GM19467 (cell line): ENCODE measurements at regions not wholly inside any gene's neighbourhood (a gene's known extent, or its start where the extent isn't known, plus 50 kb on each side); places are given as distances from the start of the nearest gene placed in this dataset.
A peak's percentile ranks its signal among the peaks of the same experiment; 100 is the strongest.

ENCODE experiments used
- ATAC-seq: cut with Tn5 transposase; IDR thresholded peaks from one replicate; pipeline ENCODE4 v1.9.1; 2021; ENCODE audit warnings: mild to moderate bottlenecking, moderate library complexity; ENCODE audit not compliant: unreplicated experiment

DNA sequence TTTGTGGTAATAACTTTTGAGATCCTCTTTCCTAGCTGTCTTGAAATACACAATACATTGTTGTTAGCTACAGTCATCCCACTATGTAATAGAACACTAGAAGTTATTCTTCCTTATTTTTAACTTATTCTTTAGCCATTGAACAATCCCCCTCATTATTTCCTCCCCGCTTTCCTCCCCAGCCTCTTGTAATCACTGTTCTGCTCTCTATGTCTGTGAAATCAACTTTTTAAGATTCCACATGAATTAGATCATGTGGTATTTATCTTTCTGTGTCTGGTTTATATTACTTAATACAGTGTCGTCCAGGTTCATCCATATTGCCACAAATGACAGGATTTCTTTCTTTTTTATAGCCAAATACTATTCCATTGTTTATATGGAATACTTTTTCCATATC is 72.9 kb downstream of the SLC10A2 start:
- no peak for ATAC-seq

DNA sequence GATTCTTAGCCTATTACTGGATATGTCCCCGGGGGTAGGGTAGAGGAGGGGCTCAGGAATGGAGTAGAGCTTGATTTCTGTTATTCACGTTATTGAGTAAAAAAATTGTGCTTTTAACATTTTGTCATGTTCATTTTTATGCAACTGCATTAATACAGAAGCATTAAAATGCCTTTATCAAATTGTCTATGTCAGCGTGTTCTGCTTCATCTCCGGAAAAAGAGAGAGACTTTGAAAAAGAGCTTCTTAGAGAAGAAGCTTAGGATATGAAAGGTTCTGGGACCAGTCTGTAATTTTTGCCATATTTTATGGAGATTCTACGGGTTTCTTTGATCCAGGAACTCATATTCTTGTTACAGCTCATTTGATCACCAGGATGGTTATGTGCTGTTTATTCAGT is 82.0 kb downstream of the SLC10A2 start:
- no peak for ATAC-seq

DNA sequence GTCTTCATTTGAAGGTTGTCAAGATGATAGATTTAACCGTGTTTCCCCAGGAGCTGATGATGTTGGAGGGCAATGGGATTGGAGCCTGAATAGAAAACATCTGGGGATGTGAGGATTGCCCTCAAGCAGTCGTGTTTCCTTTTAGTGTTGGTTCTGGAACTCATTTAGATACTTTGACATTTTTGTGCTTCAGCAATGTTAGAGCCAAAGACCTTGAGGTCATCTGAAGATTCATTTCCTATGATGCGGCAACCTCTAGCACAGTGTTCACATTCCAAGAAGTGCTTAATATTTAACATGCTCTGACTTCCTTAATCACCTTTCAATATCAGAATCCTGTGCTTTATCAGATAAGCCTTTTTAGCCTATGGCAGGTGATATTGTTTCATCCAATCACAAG is 82.7 kb downstream of the SLC10A2 start:
- ATAC-seq: no peak

DNA sequence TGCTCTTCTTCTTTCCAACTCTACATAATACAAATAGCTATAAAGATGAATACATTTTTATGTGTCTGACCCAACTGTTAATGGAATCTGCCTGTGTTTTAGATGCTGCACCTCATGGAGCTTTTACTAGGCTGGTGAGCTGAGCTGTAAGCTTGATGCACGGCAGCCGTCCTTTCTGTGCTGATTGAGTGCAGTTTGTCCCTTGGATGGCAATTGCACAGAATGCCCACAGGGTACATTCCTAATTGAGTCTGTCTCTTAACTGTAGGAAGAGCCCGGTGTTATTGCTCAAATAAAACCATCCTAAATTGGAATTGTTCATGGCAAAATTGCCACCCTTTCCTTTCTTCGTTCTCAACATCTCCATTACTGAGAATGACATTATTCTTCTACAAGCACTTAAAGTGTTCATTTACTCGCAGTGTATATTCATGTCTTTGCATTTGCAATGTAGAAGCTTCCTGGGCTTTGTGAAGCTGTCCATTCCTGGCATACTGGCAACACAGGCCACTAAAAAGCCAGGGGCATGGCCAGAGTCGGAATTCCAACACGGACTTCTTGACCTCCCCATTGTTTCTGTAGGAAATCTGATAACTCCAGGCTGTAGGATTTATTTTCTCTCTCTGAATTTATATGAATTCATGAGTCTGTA is 85.8 kb downstream of the SLC10A2 start:
- ATAC-seq: no peak

DNA sequence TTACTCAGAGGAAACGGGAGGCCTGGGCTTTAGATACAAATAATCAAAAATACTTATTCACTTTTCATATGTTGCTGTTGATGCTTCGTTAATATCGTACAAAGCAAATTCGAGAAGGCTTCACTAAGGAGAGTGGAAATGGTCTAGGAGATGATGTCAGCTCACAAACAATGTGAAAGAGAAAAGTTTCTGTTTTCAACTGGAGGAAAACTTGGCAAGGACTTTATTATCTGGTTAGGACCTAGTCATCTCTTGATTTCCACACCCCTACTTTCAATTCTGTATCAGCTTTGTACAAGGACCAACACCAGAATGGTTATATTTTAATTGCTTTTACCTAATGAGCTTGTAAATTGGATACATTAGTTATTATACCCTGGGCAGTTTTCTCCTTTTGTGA is 88.0 kb downstream of the SLC10A2 start:
- no peak for ATAC-seq

DNA sequence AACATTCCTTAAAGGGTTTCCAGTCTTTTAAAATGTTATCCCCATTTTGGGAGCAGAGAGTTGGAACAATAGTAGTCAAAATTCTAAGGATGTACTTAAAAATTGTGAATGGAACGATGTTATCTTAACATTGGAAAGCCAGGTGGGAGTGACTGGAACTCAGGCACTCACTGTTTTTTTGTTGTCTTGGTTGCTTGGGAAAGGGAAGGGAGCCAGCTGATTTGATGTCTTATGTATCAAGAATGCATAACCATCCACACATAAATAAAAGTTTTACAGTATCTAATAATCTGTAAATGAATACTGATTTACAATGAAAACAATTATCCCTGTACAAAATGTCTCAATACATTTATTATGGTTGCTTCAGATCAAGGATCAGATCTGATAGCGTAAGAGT is 88.7 kb downstream of the SLC10A2 start:
- no peak for ATAC-seq

DNA sequence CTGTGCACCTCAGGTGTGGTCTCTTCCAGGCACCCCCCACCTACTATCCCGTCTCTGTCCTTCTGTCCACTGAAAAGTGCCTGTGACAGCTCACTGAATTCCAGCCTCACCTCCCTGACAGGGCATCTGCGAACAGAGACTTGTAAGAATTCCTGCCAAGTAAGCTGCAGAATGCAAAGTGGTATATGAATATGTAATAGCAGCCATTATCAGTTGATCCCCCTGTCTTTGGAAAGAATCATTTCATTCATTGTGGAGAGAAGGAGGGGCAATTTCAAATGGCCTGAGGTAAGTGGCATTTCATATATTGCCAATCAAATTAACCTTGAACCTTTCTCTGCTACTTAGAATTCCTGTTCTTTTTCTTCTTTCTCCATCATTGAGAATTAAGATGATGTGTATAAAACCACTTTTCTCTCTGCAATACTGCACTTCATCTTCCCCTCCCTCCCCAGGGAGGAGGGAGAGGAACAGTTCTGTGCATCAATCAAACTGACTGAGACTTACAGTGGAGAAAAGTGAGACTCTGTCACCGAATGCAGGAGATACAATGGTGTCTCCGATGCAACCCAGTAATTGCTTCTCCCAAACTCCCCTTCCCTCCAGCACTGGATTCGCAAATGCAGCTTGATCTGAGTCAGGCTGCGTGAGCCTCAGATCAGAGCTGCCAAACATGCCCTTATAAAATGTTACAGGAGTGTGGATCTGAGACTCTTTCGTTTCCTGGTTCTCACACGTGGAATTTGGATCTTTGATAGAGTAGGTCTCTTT is 91.7 kb downstream of the SLC10A2 start:
- no peak for ATAC-seq

DNA sequence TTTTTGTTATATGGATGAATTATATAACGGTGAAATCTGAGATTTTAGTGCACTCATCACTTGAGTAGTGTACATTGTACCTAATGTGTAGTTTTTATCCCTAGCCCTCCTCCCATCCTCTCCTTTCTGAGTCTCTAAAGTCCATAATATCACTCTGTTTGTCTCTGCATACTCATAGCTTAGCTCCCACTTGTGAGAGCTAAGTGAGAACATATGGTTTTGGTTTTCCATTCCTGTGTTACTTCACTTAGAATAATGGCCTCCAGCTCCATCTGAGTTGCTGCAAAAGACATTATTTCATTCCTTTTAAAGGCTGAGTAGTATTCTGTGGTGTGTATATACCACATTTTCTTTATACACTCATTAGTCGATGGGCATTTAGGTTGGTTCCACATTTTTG is 94.0 kb downstream of the SLC10A2 start:
- ATAC-seq: no peak

DNA sequence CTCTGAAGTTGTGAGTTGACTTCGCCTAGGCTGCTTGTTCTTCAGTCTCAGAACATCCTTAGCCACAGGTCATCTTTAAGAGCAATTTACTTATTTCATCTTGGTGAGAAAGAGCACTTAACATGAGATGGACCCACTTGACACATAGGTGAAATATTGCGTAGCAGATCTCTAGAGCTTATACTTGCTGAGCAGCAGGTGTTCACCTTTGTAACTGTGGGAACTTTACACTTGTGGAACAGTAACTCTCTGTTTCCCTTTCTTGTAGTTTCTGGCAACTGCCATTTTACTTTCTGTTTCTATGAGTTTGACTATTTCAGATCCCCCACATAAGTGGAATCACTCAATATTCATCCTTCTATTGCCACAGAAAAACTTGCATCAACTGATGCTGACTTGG is 95.7 kb downstream of the SLC10A2 start:
- ATAC-seq: peak; percentile 96

DNA sequence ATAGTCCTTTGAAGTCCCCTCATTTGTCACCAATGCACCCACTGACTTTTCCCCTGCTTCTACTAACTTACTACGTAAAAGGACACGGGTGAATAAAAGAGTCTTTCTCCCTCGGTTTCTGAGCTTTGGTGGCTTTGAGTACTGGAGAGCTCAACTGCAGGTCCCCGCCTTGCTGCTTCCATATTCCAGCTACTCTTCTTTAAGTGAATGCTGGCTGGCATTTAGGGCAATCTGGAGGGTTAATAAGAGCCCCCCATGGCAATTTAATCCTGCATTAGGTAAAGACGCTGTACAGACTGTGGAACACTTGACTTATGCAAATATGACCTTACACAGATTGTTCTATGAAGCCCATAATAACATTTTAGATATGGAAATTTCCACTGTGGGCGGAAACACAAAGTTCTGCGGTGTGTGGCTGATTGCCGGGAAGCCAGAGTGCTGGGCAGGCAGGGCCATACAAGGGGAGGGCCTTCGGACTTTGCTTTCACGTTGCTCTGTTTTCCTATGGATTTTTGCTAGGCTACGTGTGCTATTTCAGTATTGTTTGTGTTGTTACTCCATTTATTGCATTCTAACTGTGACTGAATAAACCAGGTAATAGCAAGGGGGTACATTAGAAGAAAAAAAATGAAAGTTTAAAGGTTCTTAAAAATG is 97.5 kb downstream of the SLC10A2 start:
- ATAC-seq: no peak

DNA sequence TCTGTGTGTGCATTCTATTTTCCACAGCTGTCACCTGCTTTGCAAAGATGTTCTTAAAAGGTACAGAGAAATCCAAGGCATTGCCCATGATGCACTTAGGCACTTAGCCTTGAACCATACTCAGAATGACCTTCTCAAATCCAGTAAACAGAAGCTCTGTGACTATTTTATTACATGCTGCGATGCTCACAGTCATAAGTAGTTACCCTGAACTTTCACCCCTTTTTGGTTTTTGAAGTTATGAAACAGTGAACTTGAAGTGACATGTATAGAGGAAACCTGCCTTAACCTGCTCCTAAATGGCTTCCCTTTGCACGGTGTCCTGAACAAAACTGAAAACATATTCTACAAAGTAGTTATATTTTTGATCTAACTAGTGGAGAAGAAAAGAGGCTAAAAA is 100.4 kb downstream of the SLC10A2 start:
- no peak for ATAC-seq

DNA sequence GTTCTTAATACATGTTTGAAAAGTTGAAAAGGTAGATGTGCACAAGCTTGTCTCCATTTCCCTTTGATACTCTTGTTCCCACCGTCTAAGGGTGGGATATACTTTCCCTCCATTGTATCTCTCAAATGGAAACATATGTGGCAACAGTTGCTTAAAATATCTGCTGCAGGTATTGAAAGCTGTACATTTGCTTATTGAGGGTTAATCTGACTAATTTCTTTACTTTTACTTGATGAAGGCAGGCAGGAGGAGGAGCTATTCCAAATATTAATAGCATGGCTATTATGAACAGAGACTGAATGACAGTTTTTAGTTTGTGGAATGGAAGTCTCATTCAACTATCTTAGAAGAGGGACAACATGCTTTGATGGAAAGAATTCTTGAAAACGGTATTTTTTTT is 103.8 kb downstream of the SLC10A2 start:
- no peak for ATAC-seq

DNA sequence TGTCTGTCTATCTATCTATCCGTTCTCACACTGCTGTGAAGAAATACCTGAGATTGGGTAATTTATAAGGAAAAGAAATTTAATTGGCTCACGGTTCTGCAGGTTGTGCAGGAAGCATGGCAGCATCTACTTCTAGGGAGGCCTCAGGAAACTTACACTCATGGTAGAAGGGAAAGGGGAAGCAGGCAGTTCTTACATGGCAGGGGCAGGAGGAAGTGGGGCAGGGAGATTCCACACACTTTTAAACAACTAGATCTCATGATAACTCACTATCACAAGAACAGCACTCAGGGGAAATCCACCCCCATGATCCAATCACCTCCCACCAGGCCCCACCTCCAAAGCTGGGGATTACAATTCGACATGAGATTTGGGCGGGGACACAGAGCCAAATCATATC is 105.3 kb downstream of the SLC10A2 start:
- no peak for ATAC-seq

DNA sequence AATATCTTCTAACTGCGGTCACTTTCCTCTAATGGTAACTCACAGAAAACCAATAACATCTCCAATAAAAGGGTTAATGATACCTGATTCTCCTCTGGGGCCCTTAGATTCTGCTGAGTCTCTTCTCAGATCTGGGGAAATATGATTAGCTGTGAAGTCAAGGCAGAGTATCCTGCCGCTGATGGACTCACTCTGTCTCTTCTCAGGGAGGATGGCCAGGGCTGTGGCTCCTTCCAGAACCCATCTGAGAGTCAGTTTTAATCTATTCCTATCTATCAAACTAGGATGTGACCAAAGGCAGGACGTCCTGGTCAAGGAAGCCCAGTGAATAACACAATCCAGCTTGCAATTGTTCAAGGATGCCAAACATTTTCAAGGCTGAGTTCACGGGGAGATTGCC is 109.8 kb downstream of the SLC10A2 start:
- no peak for ATAC-seq

DNA sequence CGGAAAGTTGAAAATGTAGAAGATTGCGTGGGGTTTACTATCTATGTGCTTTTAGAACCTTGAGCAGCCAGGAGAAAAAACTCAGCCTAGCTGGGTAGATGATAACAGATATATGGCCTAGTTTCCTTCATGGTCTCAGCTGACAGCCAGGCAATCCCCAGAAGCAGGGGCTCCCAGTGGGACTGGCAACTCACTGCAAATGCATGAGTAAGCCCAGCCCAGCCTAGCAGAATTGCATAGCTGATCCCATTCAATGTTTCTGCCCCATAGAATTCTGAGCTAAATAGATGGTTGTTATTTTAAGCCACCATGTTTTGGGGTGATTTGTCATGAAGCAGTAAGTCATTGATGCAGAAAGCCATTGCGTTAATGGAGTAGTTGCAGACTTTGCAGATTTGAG is 108.5 kb downstream of the ERCC5 start:
- no peak for ATAC-seq

DNA sequence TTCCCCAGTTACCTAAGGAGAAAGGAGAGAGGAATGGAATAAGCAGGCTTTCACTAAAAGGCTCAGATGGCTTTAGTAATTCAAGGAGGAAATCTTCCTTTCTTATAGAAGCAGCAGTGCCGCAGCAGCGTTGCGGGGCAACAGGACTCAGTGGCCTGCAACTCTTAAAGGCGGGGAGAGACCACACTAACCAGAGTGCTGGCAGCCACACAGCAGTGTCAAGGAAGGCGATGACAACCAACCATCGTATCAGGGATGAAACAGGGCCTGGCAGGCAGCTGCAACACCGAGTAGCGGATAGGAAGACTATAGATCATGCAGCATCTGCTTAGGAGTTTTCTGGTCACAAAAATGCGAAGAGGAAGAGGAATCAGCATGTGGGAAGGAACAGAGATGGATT is 106.0 kb downstream of the ERCC5 start:
- no peak for ATAC-seq

DNA sequence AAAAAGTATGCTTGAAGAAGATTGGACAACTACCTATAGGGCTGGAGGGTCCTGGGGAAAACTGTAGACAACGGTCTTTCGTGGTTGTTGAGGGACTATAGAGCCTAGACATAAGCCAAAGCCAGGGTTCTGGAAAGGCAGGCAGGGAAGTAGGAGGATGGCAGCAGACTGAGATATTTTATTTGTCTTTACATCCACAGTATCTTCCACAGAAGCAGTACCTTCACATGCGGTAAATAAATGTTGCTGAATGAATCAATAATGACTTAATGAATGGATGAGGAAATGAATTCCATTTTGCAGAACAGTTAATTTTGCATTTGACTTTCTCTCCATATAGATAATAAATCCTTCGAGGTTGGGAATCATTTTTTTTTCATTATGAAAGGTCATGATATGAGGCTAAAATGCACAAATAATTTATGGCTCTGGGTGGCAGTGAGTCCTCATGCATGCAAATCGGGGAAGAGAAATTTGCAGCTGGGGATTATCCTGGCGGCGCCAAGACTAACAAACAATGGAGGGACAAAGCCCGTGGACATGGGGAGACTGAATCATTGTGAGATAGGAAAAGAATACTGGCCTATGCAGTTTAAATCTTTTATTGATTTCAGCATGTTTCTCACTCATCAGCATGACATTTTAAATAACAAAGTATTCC is 102.0 kb downstream of the ERCC5 start:
- ATAC-seq: no peak

DNA sequence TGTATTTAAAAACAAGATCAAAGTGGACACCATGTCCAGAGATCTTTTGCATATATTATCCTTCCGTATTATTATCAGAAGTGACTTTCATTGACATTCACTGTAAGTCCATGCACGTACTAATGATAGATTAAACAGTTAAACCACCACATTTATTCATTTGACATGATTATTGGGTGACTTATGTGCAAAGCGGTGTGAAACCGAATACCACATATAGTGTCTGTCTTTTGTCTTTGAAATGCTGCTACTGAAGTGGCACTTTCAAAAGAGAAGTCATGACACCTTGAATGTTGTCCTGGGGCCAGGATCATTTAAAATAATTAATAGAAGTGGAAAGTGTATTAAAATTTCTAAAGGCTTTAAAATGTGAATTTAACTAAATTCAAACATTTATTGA is 100.1 kb downstream of the ERCC5 start:
- ATAC-seq: no peak

DNA sequence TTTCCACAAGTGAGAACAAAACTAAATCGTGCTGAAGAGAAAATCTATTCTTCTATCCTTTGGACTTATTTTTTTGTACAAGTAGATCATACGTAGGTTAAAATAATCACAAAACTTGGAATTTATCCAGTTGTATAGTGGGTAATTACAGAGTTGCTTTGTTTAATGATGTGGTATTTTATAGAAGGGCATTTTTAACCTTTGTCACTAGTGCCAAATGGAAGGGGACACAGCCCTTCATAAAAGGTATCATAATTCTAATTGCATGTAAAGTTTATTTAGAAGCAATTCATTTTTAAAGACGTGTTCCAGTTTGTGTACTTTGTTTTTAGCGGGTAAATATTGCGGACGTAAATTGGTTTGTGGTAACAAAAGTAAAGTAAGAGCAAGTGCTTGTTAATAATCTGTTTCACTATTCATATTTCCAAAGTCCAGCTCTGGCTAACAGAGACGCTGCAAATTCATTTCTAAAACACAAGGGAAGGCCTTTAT is 99.5 kb downstream of the ERCC5 start:
- no peak for ATAC-seq

DNA sequence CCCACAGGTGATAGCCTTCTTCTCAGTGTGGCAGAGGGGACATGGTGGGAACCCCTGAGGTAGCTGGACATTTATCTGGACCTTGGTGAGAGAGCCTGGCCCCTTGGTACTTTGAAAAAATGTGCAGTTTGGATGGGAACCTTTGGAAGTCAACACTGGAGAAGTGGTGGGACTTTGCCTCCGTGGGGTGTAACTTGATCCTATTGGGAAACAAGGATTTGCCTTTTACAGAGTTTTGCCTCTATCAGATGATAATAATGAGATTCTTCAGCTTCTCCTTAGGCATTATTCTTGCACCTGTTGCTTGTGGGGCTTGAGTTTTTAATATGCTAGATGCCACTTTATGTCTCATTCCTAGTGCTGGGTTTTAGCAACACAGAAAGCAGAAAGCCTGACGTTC is 99.0 kb downstream of the ERCC5 start:
- ATAC-seq: no peak

DNA sequence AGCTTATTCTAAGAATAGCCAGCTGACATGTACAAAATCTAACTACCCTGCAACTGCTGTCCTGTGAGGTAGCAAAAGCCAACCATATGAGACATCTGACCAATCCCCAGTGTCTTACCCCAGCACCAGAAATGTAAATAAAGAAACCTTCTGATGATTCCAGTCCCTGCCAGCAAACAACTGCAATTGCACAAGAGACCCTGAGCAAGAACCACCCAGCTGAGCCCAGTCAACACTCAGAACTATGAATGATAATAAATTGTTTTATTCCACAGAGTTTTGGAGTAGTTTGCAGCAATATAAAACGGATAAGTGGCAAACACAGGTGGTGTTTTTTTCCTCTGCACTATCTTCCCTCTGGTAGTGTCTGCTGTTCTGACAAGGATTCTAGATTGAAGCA is 94.9 kb downstream of the ERCC5 start:
- no peak for ATAC-seq

DNA sequence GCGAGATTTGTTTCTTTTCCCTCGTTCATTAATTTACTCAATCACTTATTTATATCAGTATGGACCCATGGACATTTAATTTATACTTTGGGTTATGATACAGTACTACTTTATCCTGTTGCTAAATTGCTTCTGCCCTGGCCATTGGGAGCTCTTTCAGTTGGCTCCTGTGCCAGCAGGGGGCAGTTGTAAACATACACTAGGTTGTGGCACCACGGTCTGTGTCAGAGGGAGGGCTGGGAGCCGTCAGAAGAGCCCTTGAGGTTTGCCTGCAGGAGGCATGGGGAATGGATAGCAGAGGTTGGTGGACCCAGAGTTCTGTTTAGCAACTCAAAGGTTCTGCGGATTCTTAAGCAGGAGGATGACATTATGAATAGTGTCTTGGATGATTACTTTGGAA is 94.3 kb downstream of the ERCC5 start:
- no peak for ATAC-seq
